ENCODE measurements at regions not wholly inside any gene's neighbourhood (a gene's known extent, or its start where the extent isn't known, plus 50 kb on each side); places are given as distances from the start of the nearest gene placed in this dataset.

- no peak for TF ChIP-seq KDM1A (IDR thresholded peaks at IDR 0.05; ENCODE audit: borderline replicate concordance, low read length)
- no peak overlapping the region for H4K5ac ChIP-seq (ENCODE audit: insufficient read length, low read depth, low read length)
- no peak for FAIRE-seq
Observed at GRCh38 chr4:59597536-59598329, 1602.4 kb upstream of the ADGRL3 start.

More at GRCh38 chr4:59597536-59598329, 1602.4 kb upstream of the ADGRL3 start:
- Histone ChIP-seq H3K27ac (ENCODE audit: low read depth, low read length) (no peak overlapping the region), H3K4me1 (replicated peaks in 1 of 4; ENCODE audit: control insufficient read depth in 3 of 4, insufficient read depth in 4 of 4, low read length in 3 of 4) (no peaks in the 10 kb centered on the region), H3K9me3 (ENCODE audit: insufficient read depth in 2 of 2, low read depth in 1 of 2, low read length in 1 of 2) (no peaks in the 10 kb centered on the region), H2BK120ac (replicated peaks; ENCODE audit: low read depth, low read length) (no peak overlapping the region), H3K23ac (ENCODE audit: insufficient read length) (no peak overlapping the region), H2BK12ac (ENCODE audit: low read depth, low read length) (no peak overlapping the region), H3K23me2 (ENCODE audit: low read depth, low read length) (no peaks in the 10 kb centered on the region), H2BK20ac (ENCODE audit: low read length) (no peak overlapping the region), H4K20me1 (replicated peaks in 1 of 2; ENCODE audit: control insufficient read depth in 1 of 2, insufficient read depth in 2 of 2, low read length in 2 of 2) (no peaks in the 10 kb centered on the region), H3K9ac (replicated peaks in 1 of 4; ENCODE audit: extremely low read depth in 1 of 4, low read depth in 3 of 4, low read length in 3 of 4) (no peak overlapping the region), H3K14ac (ENCODE audit: insufficient read length) (no peak overlapping the region), H3K79me1 (ENCODE audit: low read depth, low read length) (no peaks in the 10 kb centered on the region), H4K91ac (replicated peaks; ENCODE audit: insufficient read length, low read length) (no peak overlapping the region), H3K4ac (replicated peaks; ENCODE audit: insufficient read length, low read depth, low read length) (no peak overlapping the region), H3K56ac (replicated peaks; ENCODE audit: insufficient read length, low read depth, low read length) (no peak overlapping the region), H3K27me3 (replicated peaks in 1 of 4; ENCODE audit: control insufficient read depth in 3 of 4, extremely low read depth in 1 of 4, insufficient read depth in 3 of 4, low read length in 3 of 4) (no peaks in the 10 kb centered on the region), H2BK15ac (ENCODE audit: low read length) (no peak overlapping the region), H3K4me2 (ENCODE audit: insufficient read depth in 1 of 2, low read depth in 2 of 2, low read length in 2 of 2) (no peak overlapping the region), H2AK5ac (ENCODE audit: low read depth, low read length) (no peak overlapping the region), H3K79me2 (ENCODE audit: control insufficient read depth in 1 of 2, insufficient read depth in 2 of 2, low read length in 2 of 2) (no peaks in the 10 kb centered on the region), H3K36me3 (ENCODE audit: control insufficient read depth in 2 of 4, insufficient read depth in 4 of 4, low read length in 3 of 4) (no peaks in the 10 kb centered on the region), H2AFZ (ENCODE audit: low read length) (peak overlapping the region; percentile 62), H4K8ac (ENCODE audit: extremely low read depth, insufficient read depth, low read length) (no peak overlapping the region), H2BK5ac (ENCODE audit: low read depth, low read length) (no peak overlapping the region), H3K18ac (ENCODE audit: extremely low read depth, low read length) (no peak overlapping the region), H3K4me3 (ENCODE audit: extremely low read depth in 1 of 4, insufficient read depth in 2 of 4, low read depth in 3 of 4, low read length in 4 of 4) (no peak overlapping the region)
- ChIA-PET CTCF (ENCODE audit: partially characterized antibody) (interaction anchor here (0.5 to 1.0 kb wide), 2 partner anchors 154 to 603 kb away, joined by 3 to 4 read pairs; no protein-coding TSS in a partner anchor), POLR2A (ENCODE audit: partially characterized antibody) (no interaction called here)
- no peak for DNase-seq (ENCODE audit: low read depth in 1 of 2, low spot score in 2 of 2)
- WGBS, 2 experiments (ENCODE audit: extremely low coverage in 1 of 2, insufficient coverage in 1 of 2, insufficient read length in 1 of 2, insufficient replicate concordance in 2 of 2, low coverage in 1 of 2, low lambda C conversion rate in 2 of 2, missing lambda C conversion rate in 1 of 2) = 88% methylated on average over 3 of the region's 3 CpGs; no CpG with 5 or more reads in 1 of the 2 experiments
